Smooth muscle cell (in vitro differentiated cells): ENCODE measurements at regions not wholly inside any gene's neighbourhood (a gene's known extent, or its start where the extent isn't known, plus 50 kb on each side); places are given as distances from the start of the nearest gene placed in this dataset.

Source experiments
- DNase-seq: peaks from one replicate; lab custom pipeline; 2025; ENCODE audit not compliant: unreplicated experiment; lab: John Stamatoyannopoulos, UW
- H2AFZ ChIP-seq: fragments of 200-600 bp; sonication (generic); 2 replicates; pipeline ENCODE4 v1.6.0; 2016; ENCODE audit warnings: antibody characterized with exemption, low read depth, mild to moderate bottlenecking
- H3F3A ChIP-seq: fragments of 200-600 bp; sonication (generic); 2 replicates; pipeline ENCODE4 v1.6.0; 2017; ENCODE audit warnings: antibody characterized with exemption, low read depth
- H3K27ac ChIP-seq: fragments of 200-600 bp; sonication (generic); 2 replicates; pipeline ENCODE4 v1.5.1; 2016; ENCODE audit warnings: low read depth, mild to moderate bottlenecking
- H3K27me3 ChIP-seq: fragments of 200-600 bp; sonication (generic); 2 replicates; pipeline ENCODE4 v1.6.1; 2016; ENCODE audit warnings: low read depth, mild to moderate bottlenecking
- H3K36me3 ChIP-seq: fragments of 200-600 bp; sonication (generic); 2 replicates; pipeline ENCODE4 v1.5.1; 2016; ENCODE audit warnings: low read depth
- H3K4me1 ChIP-seq: fragments of 200-600 bp; sonication (generic); 2 replicates; pipeline ENCODE4 v1.5.1; 2016; ENCODE audit warnings: low read depth
- H3K4me2 ChIP-seq: fragments of 200-600 bp; sonication (generic); 2 replicates; pipeline ENCODE4 v1.6.0; 2016; ENCODE audit warnings: mild to moderate bottlenecking
- H3K4me3 ChIP-seq: fragments of 200-600 bp; sonication (generic); 2 replicates; pipeline ENCODE4 v1.5.1; 2016; ENCODE audit warnings: mild to moderate bottlenecking
- H3K79me2 ChIP-seq: fragments of 200-600 bp; sonication (generic); 2 replicates; pipeline ENCODE4 v1.6.0; 2016; ENCODE audit warnings: low read depth, mild to moderate bottlenecking
- H3K9ac ChIP-seq: fragments of 200-600 bp; sonication (generic); 2 replicates; pipeline ENCODE4 v1.6.0; 2016; ENCODE audit warnings: low read depth
- H3K9me3 ChIP-seq: fragments of 200-600 bp; sonication (generic); replicated peaks from 2 replicates; pipeline ENCODE4 v1.5.1; 2016; ENCODE audit warnings: low read depth
- H4K20me1 ChIP-seq: fragments of 200-600 bp; sonication (generic); 2 replicates; pipeline ENCODE4 v1.6.0; 2016; ENCODE audit warnings: low read depth
- CTCF ChIP-seq: fragments of 200-600 bp; sonication (generic); IDR thresholded peaks from 2 replicates; pipeline ENCODE4 v1.5.1; 2017; ENCODE audit warnings: borderline replicate concordance, mild to moderate bottlenecking, antibody characterized with exemption; ENCODE audit not compliant: insufficient read depth, poor library complexity, severe bottlenecking
- WGBS: methylation state at CpG from one replicate; pipeline ENCODE4 v1.1.7; 2016; ENCODE audit warnings: low lambda C conversion rate; 5-methylcytosine and 5-hydroxymethylcytosine counted together

- no peak overlapping the region for H3K27ac ChIP-seq
- no peaks in the 10 kb centered on the region for H3K36me3 ChIP-seq
- H3K79me2 ChIP-seq: no peaks in the 10 kb centered on the region
- H3K9ac ChIP-seq: no peak overlapping the region
- H3K4me3 ChIP-seq: no peak overlapping the region
- TF ChIP-seq CTCF: no peak
- no peak overlapping the region for H2AFZ ChIP-seq
- no peaks in the 10 kb centered on the region for H4K20me1 ChIP-seq
- no peak for DNase-seq
- H3K4me2 ChIP-seq: no peak overlapping the region
- H3K9me3 ChIP-seq: no peaks in the 10 kb centered on the region
- no peaks in the 10 kb centered on the region for H3K27me3 ChIP-seq
- no peaks in the 10 kb centered on the region for H3F3A ChIP-seq
- no peaks in the 10 kb centered on the region for H3K4me1 ChIP-seq
- WGBS: 96% methylated on average over 2 of the region's 2 CpGs
Measured at GRCh38 chr2:40841856-40842255, 390.0 kb upstream of the SLC8A1 start.

- DNase-seq: no peak
- Histone ChIP-seq H3K27ac (no peak overlapping the region), H3K4me2 (no peak overlapping the region), H3K4me1 (no peaks in the 10 kb centered on the region), H3K27me3 (no peaks in the 10 kb centered on the region), H3K4me3 (no peak overlapping the region), H3K9ac (no peak overlapping the region), H3K79me2 (no peaks in the 10 kb centered on the region), H3K36me3 (no peaks in the 10 kb centered on the region), H3F3A (no peaks in the 10 kb centered on the region), H2AFZ (peak overlapping the region; percentile 41), H4K20me1 (no peaks in the 10 kb centered on the region), H3K9me3 (no peaks in the 10 kb centered on the region)
- peak; percentile 7 for TF ChIP-seq CTCF
- 68% methylated on average over 8 of the region's 8 CpGs for WGBS
Measured at GRCh38 chr2:40844353-40845277, 392.7 kb upstream of the SLC8A1 start.

GRCh38 chr2:40851661-40852060 lies 399.8 kb upstream of the SLC8A1 start:
- TF ChIP-seq CTCF: no peak
- Histone ChIP-seq H3K27me3 (no peaks in the 10 kb centered on the region), H3K4me1 (no peaks in the 10 kb centered on the region), H2AFZ (no peak overlapping the region), H3F3A (no peaks in the 10 kb centered on the region), H3K9me3 (no peaks in the 10 kb centered on the region), H3K36me3 (no peaks in the 10 kb centered on the region), H3K4me3 (no peak overlapping the region), H3K79me2 (no peaks in the 10 kb centered on the region), H3K4me2 (no peak overlapping the region), H3K27ac (no peak overlapping the region), H3K9ac (no peak overlapping the region), H4K20me1 (no peaks in the 10 kb centered on the region)
- DNase-seq: no peak

- no peak for DNase-seq
- H3K27me3 ChIP-seq: no peaks in the 10 kb centered on the region
- no peak overlapping the region for H2AFZ ChIP-seq
- H3K4me3 ChIP-seq: no peak overlapping the region
- TF ChIP-seq CTCF: no peak
- H3K9me3 ChIP-seq: no peaks in the 10 kb centered on the region
- H3K4me1 ChIP-seq: no peaks in the 10 kb centered on the region
- no peaks in the 10 kb centered on the region for H3K79me2 ChIP-seq
- no peaks in the 10 kb centered on the region for H4K20me1 ChIP-seq
- no peak overlapping the region for H3K4me2 ChIP-seq
- 65% methylated on average over 1 of the region's 1 CpG for WGBS
- no peak overlapping the region for H3K27ac ChIP-seq
- no peak overlapping the region for H3K9ac ChIP-seq
- no peaks in the 10 kb centered on the region for H3K36me3 ChIP-seq
- no peaks in the 10 kb centered on the region for H3F3A ChIP-seq
Measured at GRCh38 chr2:40859617-40860016, 407.7 kb upstream of the SLC8A1 start.
